ENCODE measurements at regions not wholly inside any gene's neighbourhood (a gene's known extent, or its start where the extent isn't known, plus 50 kb on each side); places are given as distances from the start of the nearest gene placed in this dataset.
"Not testable (repeated sequence)": the region's sequence is repeated elsewhere in the genome, so short reads cannot be mapped to it uniquely, and the experiment has no call there.

DNA sequence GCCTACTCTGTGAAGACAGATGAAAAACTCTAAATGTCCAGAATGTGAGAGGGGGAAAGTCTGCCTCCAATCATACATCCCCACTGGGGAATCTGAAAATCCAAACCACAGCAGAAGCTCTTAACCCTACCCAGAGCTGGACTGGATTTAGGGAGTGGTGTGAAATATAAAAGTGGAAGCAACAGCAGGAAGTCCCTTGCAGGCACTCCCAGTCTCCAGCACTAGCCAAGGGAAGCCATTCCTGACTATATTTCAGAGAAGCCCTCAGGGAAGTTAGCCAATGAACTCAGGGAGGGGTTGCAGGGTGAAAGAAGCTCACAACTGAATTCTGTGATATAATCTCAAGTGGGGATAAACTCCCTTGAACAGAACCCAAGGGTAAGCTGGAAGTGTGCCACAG, 51.5 kb downstream of the CRPPA start:
- Histone ChIP-seq H3K27me3 (no peaks in the 10 kb centered on the region), H3K36me3 (peaks cover 0 to 11% (median 0%) of the 10 kb centered on the region in 9 donors), H3K9me3 (peaks cover 0 to 31% (median 5%) of the 10 kb centered on the region in 12 donors), H3K4me1 (no peaks in the 10 kb centered on the region), H3K4me3 (no peak overlapping the region), H3K27ac (no peak overlapping the region)
- DNase-seq (no peak), ATAC-seq (no peak)
- intact Hi-C loops (cut with DNase I), result no loop called here
- no peak for TF ChIP-seq POLR2A (IDR thresholded peaks at IDR 0.05)
- TF ChIP-seq, protein P1, sequence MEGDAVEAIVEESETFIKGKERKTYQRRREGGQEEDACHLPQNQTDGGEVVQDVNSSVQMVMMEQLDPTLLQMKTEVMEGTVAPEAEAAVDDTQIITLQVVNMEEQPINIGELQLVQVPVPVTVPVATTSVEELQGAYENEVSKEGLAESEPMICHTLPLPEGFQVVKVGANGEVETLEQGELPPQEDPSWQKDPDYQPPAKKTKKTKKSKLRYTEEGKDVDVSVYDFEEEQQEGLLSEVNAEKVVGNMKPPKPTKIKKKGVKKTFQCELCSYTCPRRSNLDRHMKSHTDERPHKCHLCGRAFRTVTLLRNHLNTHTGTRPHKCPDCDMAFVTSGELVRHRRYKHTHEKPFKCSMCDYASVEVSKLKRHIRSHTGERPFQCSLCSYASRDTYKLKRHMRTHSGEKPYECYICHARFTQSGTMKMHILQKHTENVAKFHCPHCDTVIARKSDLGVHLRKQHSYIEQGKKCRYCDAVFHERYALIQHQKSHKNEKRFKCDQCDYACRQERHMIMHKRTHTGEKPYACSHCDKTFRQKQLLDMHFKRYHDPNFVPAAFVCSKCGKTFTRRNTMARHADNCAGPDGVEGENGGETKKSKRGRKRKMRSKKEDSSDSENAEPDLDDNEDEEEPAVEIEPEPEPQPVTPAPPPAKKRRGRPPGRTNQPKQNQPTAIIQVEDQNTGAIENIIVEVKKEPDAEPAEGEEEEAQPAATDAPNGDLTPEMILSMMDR (IDR thresholded peaks at IDR 0.05), result no peak

DNA sequence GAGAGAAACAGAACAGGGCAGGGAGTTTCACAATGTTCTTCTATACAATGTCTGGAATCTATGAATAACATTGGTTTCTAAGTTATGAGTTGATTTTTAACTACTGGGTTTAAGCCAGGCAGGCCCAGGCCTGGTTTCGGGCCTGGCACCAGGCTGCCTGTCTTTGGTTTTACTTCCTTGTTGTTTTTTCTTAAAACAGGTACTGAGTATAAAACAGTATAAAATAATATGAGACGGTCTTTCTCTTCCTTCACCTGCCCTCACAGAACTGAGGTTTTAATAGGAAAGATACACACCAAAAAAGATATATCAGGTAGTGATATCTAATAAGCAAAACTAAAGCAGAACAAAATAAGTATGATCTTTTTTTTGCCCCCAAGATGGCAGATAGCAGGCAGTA, 52.0 kb downstream of the CRPPA start:
- intact Hi-C loops (cut with DNase I); DNase-seq; H3K4me3 ChIP-seq; H3K27me3 ChIP-seq; H3K27ac ChIP-seq; ATAC-seq; H3K4me1 ChIP-seq: not testable (repeated sequence)
- Histone ChIP-seq H3K9me3 (peaks cover 0 to 31% (median 5%) of the 10 kb centered on the region in 12 donors), H3K36me3 (peaks cover 0 to 11% (median 0%) of the 10 kb centered on the region in 9 donors)
- 95 to 98% (median 98%) methylated on average over 2 of the region's 2 CpGs for WGBS, 4 donors

DNA sequence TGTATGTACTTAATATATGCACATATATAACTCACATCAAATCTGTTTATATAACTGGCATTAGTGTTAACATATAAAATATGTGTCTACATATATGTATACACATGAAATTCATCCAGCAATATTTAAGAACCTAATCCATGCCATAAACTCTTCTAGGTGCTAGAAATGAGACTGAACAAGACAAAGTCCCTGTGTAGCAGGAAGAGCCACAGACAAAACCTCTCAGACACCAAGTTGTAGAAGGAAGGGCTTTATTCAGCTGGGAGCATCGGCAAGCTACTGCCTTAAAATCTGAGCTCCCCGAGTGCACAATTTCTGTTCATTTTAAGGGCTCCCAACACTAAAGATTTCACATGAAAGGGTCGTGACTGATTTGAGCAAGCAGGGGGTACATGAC, 52.5 kb downstream of the CRPPA start:
- TF ChIP-seq, protein P1 (IDR thresholded peaks at IDR 0.05), result no peak
- no peak for TF ChIP-seq POLR2A (IDR thresholded peaks at IDR 0.05)
- Histone ChIP-seq H3K27ac (no peak overlapping the region), H3K9me3 (peaks cover 0 to 31% (median 5%) of the 10 kb centered on the region in 12 donors), H3K4me1 (no peaks in the 10 kb centered on the region), H3K4me3 (no peak overlapping the region), H3K36me3 (peaks cover 0 to 11% (median 0%) of the 10 kb centered on the region in 9 donors), H3K27me3 (no peaks in the 10 kb centered on the region)
- intact Hi-C loops (cut with DNase I), result no loop called here
- ATAC-seq (no peak), DNase-seq (no peak)
- 83 to 97% (median 95%) methylated on average over 3 of the region's 3 CpGs for WGBS, 4 donors

DNA sequence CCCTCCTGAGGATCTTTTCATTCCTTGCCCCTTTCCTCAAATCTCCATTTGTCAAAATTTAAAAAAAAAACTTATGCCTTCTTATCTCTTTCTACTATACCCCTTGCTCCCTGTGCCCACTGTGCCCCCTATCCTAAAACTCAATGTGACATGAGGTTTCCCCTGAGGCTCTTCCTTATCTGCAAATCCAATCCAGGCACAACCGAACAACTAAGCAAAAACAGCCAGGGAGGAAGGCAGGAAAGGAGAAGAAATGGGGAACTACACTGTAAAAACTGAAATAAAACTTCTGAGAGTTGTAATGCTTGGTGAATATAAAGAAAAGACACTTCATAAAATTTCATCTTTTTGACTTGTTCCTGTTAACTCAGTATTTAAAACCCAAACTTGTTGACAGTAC, 54.2 kb downstream of the CRPPA start:
- no peaks in the 10 kb centered on the region for H3K27me3 ChIP-seq
- peaks cover 0 to 19% (median 1%) of the 10 kb centered on the region in 12 donors for H3K9me3 ChIP-seq
- intact Hi-C loops (cut with DNase I), result no loop called here
- H3K4me1 ChIP-seq, result no peaks in the 10 kb centered on the region
- no peak for DNase-seq
- no peak overlapping the region for H3K27ac ChIP-seq
- ATAC-seq, result no peak
- peaks cover 0 to 11% (median 0%) of the 10 kb centered on the region in 9 donors for H3K36me3 ChIP-seq
- H3K4me3 ChIP-seq, result no peak overlapping the region
- WGBS, 4 donors, result 45 to 55% (median 50%) methylated on average over 1 of the region's 1 CpG
- TF ChIP-seq POLR2A (IDR thresholded peaks at IDR 0.05), result no peak
- TF ChIP-seq, protein P1 (IDR thresholded peaks at IDR 0.05), result no peak

DNA sequence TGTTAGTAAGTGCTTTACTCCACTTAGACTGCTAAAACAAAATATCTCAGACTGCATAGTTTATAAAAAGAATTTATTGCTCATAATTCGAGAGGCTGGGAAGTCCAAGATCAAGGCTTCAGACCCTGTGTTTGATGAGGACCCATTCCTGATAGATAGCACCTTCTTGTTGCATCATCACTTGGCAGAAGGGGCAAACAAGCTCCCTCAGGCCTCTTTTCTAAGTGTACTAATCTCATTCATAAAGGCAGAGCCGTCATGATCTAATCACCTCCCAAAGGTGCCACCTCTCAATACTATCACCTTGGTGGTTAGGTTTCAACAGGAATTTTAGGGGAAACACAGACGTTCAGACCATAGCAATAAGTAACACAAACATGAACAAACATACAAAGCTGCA, 55.4 kb downstream of the CRPPA start:
- Histone ChIP-seq H3K36me3 (peaks cover 0 to 11% (median 0%) of the 10 kb centered on the region in 9 donors), H3K27me3 (no peaks in the 10 kb centered on the region), H3K9me3 (peaks cover 0 to 13% (median 0%) of the 10 kb centered on the region in 12 donors), H3K27ac (no peak overlapping the region), H3K4me3 (no peak overlapping the region), H3K4me1 (no peaks in the 10 kb centered on the region)
- intact Hi-C loops (cut with DNase I), result no loop called here
- no peak for DNase-seq
- TF ChIP-seq POLR2A (IDR thresholded peaks at IDR 0.05), result no peak
- TF ChIP-seq, protein P1 (IDR thresholded peaks at IDR 0.05), result no peak
- 77 to 85% (median 84%) methylated on average over 3 of the region's 3 CpGs for WGBS, 4 donors
- no peak for ATAC-seq
